Mesodermal cell (in vitro differentiated cells): ENCODE measurements at regions not wholly inside any gene's neighbourhood (a gene's known extent, or its start where the extent isn't known, plus 50 kb on each side); places are given as distances from the start of the nearest gene placed in this dataset.
"Not testable (repeated sequence)": the region's sequence is repeated elsewhere in the genome, so short reads cannot be mapped to it uniquely, and the experiment has no call there.

ENCODE experiments used
- H3K27ac ChIP-seq: 2 replicates; pipeline ENCODE4 v1.7.0; 2013; ENCODE audit warnings: mild to moderate bottlenecking, low read depth, low read length, moderate library complexity; ENCODE audit not compliant: severe bottlenecking
- H3K36me3 ChIP-seq: 2 replicates; pipeline ENCODE4 v1.7.1; 2013; ENCODE audit warnings: mild to moderate bottlenecking, low read length, moderate library complexity; ENCODE audit not compliant: control insufficient read depth, insufficient read depth
- H3K4me1 ChIP-seq: one replicate; pipeline ENCODE4 v1.7.1; 2013; ENCODE audit warnings: mild to moderate bottlenecking, low read length; ENCODE audit not compliant: insufficient read depth, control insufficient read depth, poor library complexity, severe bottlenecking
- H3K4me3 ChIP-seq: 2 replicates; pipeline ENCODE4 v1.7.0; 2013; ENCODE audit warnings: low read length, control low read depth, mild to moderate bottlenecking; ENCODE audit not compliant: insufficient read depth, poor library complexity, severe bottlenecking; ENCODE audit errors: extremely low read depth
- H3K9me3 ChIP-seq: 2 replicates; pipeline ENCODE4 v1.7.1; 2013; ENCODE audit warnings: mild to moderate bottlenecking, low read length, moderate library complexity; ENCODE audit not compliant: control insufficient read depth
- WGBS, 2 experiments: methylation state at CpG; one replicate each; pipeline ENCODE4 v1.1.5; 2013; ENCODE audit warnings: missing lambda C conversion rate in 2 of 2; ENCODE audit not compliant: insufficient coverage in 2 of 2; 5-methylcytosine and 5-hydroxymethylcytosine counted together

DNA sequence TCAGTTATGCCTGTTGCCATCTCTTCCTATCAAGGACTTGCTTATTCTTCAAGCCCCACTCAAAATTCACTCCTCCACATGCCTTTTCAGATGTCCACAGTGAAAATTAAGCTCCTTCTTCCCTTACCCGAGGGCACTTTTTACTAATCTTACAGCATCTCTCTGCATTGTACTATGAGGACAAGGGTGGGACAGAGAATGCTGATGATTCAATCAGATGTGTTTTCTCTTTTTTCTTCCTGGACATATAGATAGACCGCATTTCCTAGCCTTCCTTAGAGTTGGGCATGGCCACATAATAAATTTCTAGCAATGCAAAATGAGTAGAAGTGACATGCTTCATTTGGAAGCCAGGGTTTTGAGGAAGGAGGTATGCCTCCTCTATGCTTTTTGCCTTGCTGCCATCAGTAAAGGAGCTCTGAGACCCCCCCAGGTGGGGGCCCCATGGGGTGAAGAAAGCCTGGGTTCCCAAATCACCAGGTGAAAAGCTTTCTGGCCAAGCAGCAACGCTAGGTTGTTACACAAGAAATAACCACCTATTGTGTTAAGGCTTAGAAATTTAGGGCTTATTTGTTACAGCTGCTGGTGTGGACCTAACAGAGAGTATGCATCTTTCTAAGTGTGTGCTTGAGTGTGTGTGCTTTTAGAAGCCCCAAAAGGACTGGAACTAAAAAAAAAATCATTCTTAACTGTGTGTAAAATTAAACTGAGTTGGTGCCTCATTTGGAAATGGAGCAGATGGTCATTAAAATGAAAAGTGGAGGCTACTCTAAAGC, 424.5 kb downstream of the STK39 start:
- no peak overlapping the region for H3K27ac ChIP-seq
- no peaks in the 10 kb centered on the region for H3K9me3 ChIP-seq
- 83% methylated on average over 1 of the region's 3 CpGs; no CpG with 5 or more reads in 1 of the 2 experiments for WGBS, 2 experiments
- no peaks in the 10 kb centered on the region for H3K4me1 ChIP-seq
- no peak overlapping the region for H3K4me3 ChIP-seq
- H3K36me3 ChIP-seq, result peaks cover 32% of the 10 kb centered on the region

DNA sequence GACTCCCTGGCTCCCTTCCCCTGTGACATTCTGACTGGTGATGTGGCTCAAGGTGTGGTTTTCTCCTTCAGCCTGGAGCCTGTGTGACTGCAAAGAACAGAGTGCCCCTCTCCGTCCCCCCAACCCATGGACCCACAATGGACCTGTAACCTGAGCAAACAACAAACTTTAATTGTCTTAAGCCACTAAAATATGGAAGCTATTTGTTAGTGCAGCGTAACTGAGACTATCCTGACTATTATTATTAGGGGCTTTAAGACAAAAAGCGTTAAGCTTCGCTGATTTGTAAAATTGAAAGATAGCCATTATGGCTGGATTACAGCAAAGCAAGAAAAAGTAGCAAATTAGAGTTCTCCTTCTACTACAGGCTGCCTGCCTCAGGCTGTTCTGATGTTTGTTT, 426.9 kb downstream of the STK39 start:
- Histone ChIP-seq H3K4me1 (no peaks in the 10 kb centered on the region), H3K4me3 (no peak overlapping the region), H3K9me3 (no peaks in the 10 kb centered on the region), H3K36me3 (peaks cover 19% of the 10 kb centered on the region), H3K27ac (no peak overlapping the region)
- 98 to 100% methylated on average over 2 to 4 of the region's 4 CpGs for WGBS, 2 experiments

DNA sequence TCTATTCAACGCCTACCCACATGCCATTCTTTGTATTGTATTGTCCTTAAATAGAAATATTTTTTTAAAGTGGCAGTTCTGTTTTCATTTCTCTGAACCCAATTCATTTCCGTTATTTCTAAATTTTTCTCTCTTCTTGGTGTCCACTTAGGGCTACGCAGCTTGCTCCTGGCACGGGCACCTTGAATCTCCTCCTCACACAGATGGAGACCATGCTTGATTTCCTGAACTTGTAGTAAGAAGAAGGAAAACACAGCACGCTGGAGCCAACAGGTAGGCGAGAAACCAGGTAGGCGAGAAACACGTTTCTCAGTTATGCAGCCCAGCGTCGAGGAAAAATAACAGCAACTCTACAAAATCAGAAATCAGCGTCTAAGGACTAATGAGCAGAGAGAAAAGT, 428.9 kb downstream of the STK39 start:
- Histone ChIP-seq H3K27ac (no peak overlapping the region), H3K4me3 (no peak overlapping the region), H3K36me3 (peaks cover 19% of the 10 kb centered on the region), H3K4me1 (no peaks in the 10 kb centered on the region), H3K9me3 (no peaks in the 10 kb centered on the region)
- 80 to 95% methylated on average over 1 to 6 of the region's 11 CpGs for WGBS, 2 experiments

DNA sequence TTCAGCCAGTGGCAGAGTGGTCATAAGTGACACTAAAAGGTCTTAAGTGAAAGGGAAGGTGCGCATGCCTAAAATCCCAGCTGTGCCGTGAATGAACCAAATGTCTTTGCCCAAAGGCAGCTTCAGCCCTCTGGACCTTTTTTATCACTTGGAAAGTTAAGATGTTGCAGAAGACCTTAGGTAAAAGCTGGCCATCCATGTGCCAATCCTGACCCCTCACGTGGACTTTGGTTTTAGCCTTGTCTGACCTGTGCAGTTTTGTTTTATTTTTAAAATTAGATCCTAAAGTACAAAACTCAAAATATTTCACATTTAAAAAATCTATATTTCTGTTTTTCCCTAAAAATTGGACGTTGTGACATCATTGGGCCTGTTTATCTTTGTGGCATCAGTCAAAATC, 429.5 kb downstream of the STK39 start:
- no peak overlapping the region for H3K4me3 ChIP-seq
- no peaks in the 10 kb centered on the region for H3K4me1 ChIP-seq
- peaks cover 16% of the 10 kb centered on the region for H3K36me3 ChIP-seq
- no peaks in the 10 kb centered on the region for H3K9me3 ChIP-seq
- H3K27ac ChIP-seq, result no peak overlapping the region
- 80 to 95% methylated on average over 2 to 4 of the region's 4 CpGs for WGBS, 2 experiments

DNA sequence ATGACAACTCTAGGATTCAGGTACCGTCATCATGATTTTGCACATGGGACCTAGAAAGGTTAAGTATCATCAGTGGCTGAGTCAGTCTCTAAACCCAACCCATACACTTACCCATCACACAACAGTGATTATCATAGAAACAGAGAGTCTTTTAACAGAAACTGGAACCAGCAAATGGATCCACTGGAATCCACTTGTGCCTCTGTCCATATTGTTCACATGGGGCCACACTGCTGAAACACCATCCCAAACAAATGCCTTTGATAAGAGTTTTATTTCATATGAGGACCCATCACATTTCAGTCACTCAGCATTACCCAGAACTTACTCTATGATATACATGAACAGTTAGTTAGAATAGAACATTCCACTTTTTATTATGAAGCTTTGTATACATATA, 430.0 kb downstream of the STK39 start:
- no peaks in the 10 kb centered on the region for H3K4me1 ChIP-seq
- WGBS, 2 experiments, result 83 to 89% methylated on average over 1 of the region's 1 CpG
- H3K4me3 ChIP-seq, result no peak overlapping the region
- H3K9me3 ChIP-seq, result no peaks in the 10 kb centered on the region
- peaks cover 14% of the 10 kb centered on the region for H3K36me3 ChIP-seq
- no peak overlapping the region for H3K27ac ChIP-seq

DNA sequence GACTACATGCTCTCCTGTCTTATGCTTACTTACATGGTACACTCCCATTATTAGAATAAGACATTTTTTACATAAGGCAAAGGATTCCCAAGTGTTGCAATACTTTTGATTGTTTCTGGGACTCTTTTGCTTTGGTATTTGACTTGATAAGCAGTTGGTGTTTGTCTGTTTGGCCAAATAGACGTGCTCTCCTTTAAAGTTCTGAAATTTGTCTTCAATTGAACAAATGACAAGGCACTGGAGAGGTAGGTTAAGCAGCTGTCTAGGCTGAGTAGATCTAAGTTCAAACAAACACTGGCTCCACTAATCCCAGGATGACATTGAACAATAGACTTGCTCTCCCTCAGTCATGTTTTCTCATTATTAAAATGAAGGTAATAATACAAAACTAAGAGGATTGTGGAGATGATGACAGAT, 430.5 kb downstream of the STK39 start:
- Histone ChIP-seq H3K4me3 (no peak overlapping the region), H3K4me1 (no peaks in the 10 kb centered on the region), H3K27ac (no peak overlapping the region), H3K9me3 (no peaks in the 10 kb centered on the region), H3K36me3 (peaks cover 14% of the 10 kb centered on the region)
- 80 to 100% methylated on average over 1 of the region's 1 CpG for WGBS, 2 experiments

DNA sequence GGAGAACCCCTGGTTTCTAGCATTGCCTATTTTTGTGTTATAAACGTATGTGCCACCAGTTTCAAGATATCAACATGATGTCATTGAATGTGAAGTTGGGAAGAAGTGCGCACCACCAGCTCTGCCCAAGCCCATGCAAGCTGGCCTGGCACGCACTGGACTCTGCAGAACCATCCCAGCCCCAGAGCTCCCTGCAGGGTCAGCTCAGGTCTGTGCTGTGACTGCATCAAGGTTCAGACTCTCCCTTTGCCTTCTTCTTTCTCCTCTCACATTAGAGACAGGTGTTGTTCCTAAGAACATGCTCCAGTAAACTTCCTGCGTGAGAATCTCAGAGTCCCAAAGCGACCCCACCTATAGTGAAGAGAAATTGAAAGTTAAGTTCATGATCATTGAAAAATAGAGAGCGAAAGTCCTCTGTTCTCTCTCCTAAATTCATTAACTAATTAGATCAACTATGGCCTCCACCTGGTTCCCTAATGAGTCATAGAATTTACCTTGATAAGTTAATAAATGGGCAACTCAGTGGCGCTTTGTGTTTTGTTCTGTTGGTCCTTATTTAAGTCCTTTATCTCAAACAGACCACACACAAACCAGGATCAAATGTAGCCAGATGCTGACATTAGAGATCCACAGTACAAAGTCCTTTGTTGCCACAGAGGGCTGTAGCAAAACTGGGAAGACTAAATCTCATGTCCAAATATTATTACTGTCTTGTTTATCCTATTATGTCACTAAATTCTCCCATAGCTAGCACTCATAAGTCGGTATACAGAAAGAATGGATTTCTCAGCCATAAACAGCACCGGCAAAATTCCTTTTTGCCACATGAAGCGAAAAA, 432.3 kb downstream of the STK39 start:
- WGBS, 2 experiments, result 100% methylated on average over 2 to 4 of the region's 10 CpGs
- H3K9me3 ChIP-seq, result no peaks in the 10 kb centered on the region
- H3K4me3 ChIP-seq, result no peak overlapping the region
- no peaks in the 10 kb centered on the region for H3K4me1 ChIP-seq
- peaks cover 8% of the 10 kb centered on the region for H3K36me3 ChIP-seq
- no peak overlapping the region for H3K27ac ChIP-seq

DNA sequence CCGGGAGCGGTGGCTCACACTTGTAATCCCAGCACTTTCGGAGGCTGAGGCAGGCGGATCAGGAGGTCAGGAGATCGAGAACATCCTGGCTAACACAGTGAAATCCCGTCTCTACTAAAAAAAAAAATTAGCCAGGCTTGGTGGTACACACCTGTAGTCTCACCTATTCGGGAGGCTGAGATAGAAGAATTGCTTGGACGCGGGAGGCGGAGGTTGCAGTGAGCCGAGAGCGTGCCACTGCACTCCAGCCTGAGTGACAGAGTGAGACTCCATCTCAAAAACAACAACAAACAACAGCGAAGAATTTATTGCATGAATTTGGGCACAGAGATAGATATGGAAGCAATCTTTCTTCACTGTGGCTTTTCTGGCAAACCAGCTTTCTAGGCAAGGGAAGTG, 432.9 kb downstream of the STK39 start:
- not testable (repeated sequence) for H3K36me3 ChIP-seq, H3K27ac ChIP-seq, H3K4me1 ChIP-seq, H3K9me3 ChIP-seq, H3K4me3 ChIP-seq
- WGBS, 2 experiments, result 94 to 95% methylated on average over 10 to 11 of the region's 13 CpGs

DNA sequence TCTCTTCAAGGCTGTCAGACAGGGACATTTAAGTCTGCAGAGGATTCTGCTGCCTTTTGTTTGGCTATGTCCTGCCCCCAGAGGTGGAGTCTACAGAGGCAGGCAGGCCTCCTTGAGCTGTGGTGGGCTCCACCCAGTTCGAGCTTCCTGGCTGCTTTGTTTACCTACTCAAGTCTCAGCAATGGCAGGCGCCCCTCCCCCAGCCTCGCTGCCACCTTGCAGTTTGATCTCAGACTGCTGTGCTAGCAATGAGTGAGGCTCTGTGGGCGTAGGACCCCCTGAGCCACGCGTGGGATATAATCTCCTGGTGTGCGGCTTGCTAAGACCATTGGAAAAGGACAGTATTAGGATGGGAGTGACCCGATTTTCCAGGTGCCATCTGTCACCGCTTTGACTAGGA, 437.6 kb downstream of the STK39 start:
- not testable (repeated sequence) for H3K27ac ChIP-seq, H3K36me3 ChIP-seq, H3K4me3 ChIP-seq, H3K4me1 ChIP-seq, H3K9me3 ChIP-seq
- WGBS, 2 experiments, result 90 to 97% methylated on average over 5 to 6 of the region's 9 CpGs

DNA sequence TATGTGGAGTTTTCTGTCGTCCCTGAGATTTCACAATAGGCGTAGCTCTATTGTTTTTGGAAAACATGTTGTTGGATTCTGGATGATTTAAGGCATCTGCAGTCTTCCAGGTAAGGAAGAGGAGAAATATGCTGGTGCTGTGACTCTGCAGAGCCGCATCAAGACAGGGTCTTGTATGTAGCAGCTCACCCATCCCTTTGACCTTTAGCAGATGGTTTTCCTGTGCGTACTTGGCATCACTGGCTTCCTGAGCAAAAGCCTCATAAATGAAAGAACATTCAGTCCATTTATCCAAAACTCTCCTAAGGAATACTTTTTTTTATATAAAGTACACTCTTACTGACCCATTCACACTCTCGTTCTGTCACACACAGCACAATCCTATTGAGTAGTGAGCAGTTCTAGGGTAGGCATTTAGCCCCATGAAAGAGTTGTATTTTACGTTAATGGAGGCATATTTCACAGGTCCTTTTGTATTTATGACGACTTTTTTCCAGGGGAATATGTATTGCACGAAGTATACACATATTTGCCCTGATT, 443.9 kb downstream of the STK39 start:
- Histone ChIP-seq H3K4me3 (no peak overlapping the region), H3K36me3 (no peaks in the 10 kb centered on the region), H3K9me3 (no peaks in the 10 kb centered on the region), H3K4me1 (no peaks in the 10 kb centered on the region), H3K27ac (no peak overlapping the region)
- WGBS, 2 experiments, result 88 to 95% methylated on average over 5 to 7 of the region's 8 CpGs
